IPS-18a (cell line): ENCODE measurements at regions not wholly inside any gene's neighbourhood (a gene's known extent, or its start where the extent isn't known, plus 50 kb on each side); places are given as distances from the start of the nearest gene placed in this dataset.

Source experiments
- H3K27ac ChIP-seq: one replicate; pipeline ENCODE4 v1.5.1; 2013; ENCODE audit warnings: low read length
- H3K27me3 ChIP-seq: one replicate; pipeline ENCODE4 v1.6.1; 2013; ENCODE audit warnings: mild to moderate bottlenecking, low read length; ENCODE audit not compliant: control insufficient read depth, insufficient read depth
- H3K36me3 ChIP-seq: one replicate; pipeline ENCODE4 v1.6.1; 2013; ENCODE audit warnings: low read depth, low read length; ENCODE audit not compliant: control insufficient read depth
- H3K4me1 ChIP-seq: one replicate; pipeline ENCODE4 v1.6.1; 2013; ENCODE audit warnings: low read depth, low read length; ENCODE audit not compliant: control insufficient read depth
- H3K4me3 ChIP-seq: one replicate; pipeline ENCODE4 v1.5.1; 2013; ENCODE audit warnings: low read length
- H3K9ac ChIP-seq: one replicate; pipeline ENCODE4 v1.6.1; 2013; ENCODE audit warnings: mild to moderate bottlenecking, low read length, moderate library complexity
- H3K9me3 ChIP-seq: one replicate; pipeline ENCODE4 v1.6.1; 2013; ENCODE audit warnings: low read depth, low read length; ENCODE audit not compliant: control insufficient read depth

DNA sequence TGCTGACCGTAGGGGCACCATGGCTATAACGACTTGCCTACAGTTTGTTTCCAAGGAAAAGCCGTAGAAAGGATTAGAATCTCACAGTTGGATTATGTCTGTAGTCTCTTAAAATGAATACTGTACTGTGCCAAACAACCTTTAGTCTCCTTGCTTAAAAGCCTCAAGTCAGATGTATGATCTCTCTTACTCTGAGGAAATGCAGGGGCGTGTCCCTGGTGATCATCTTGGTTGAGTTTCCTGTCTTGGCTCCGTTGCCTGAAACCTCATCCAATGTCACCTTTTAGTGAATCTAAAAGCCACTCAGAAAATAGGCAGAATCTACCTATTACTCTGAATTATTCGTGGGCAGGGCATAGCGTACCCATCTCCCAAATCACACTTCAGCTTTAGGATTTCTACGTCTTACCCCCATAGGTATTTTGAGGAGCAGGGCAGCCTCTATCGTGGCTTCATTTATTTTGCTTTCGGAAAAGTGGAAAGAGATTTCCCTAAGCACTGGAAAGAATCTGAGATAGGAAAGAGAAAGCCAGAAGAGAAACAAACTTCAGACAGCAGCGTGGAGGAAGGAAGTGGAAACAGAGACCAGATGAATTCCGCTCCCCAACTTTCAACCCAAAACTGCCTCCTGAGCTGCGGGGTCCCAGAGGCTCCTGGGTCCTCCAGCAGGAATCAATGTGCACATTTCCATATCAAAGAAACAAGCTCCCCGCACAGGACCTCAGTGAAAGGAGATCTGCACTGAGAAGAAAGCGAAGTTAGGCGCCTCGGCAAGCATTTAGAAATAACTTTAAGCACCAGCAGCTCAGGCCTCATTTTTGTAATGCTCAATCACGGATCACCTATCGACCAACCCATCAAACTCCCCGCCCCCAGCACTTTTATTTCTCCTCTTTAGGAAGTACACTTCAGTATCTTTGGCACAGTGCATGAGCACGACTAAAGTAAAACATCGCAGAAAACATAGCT is 245.8 kb downstream of the ETS1 start:
- no peak overlapping the region for H3K4me3 ChIP-seq
- no peak overlapping the region for H3K9ac ChIP-seq
- H3K27ac ChIP-seq, result no peak overlapping the region
- H3K9me3 ChIP-seq, result no peaks in the 10 kb centered on the region
- H3K4me1 ChIP-seq, result peaks cover 19% of the 10 kb centered on the region
- no peaks in the 10 kb centered on the region for H3K36me3 ChIP-seq
- no peaks in the 10 kb centered on the region for H3K27me3 ChIP-seq

DNA sequence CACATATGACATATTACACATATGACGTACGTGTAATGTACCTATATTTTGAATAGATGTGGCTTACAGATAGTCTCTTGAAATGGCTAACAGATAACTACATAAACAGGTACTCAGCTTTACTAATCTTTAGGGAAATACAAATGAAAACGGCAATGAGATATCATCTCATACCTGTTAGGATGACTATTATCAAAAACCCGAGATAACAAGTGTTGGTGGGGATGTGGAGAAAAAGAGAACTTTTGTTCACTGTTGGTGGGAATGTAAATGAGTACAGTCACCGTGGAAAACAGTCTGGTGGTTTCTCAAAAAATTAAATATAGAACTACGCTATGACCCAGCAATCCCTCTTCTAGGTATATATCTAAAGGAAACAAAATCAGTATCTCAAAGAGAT is 247.6 kb downstream of the ETS1 start:
- H3K4me3 ChIP-seq, result no peak overlapping the region

DNA sequence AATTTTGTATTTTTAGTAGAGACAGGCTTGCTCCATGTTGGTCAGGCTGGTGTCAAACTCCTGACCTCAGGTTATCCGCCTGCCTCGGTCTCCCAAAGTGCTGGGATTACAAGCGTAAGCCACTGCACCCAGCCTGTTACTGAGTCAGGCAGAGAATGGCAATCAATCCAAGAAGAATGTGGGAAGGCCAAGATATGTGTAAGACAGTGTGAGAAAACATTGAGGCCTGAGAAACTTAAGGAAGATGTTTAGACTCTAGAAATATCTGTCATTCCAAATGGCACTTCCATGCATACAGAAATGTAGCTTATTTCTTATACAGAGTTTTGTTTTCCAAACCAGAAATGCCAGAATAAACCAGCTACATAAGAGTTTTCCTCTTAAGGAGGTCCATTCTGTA is 248.5 kb downstream of the ETS1 start:
- no peaks in the 10 kb centered on the region for H3K27me3 ChIP-seq
- H3K9ac ChIP-seq, result no peak overlapping the region
- peaks cover 23% of the 10 kb centered on the region for H3K4me1 ChIP-seq
- H3K27ac ChIP-seq, result no peak overlapping the region
- no peak overlapping the region for H3K4me3 ChIP-seq
- no peaks in the 10 kb centered on the region for H3K36me3 ChIP-seq
- H3K9me3 ChIP-seq, result no peaks in the 10 kb centered on the region

More for the DNA sequence above, 247.6 kb downstream of the ETS1 start:
- Histone ChIP-seq H3K36me3 (no peaks in the 10 kb centered on the region), H3K9ac (no peak overlapping the region), H3K9me3 (no peaks in the 10 kb centered on the region), H3K27ac (no peak overlapping the region), H3K4me1 (peaks cover 23% of the 10 kb centered on the region), H3K27me3 (no peaks in the 10 kb centered on the region)

DNA sequence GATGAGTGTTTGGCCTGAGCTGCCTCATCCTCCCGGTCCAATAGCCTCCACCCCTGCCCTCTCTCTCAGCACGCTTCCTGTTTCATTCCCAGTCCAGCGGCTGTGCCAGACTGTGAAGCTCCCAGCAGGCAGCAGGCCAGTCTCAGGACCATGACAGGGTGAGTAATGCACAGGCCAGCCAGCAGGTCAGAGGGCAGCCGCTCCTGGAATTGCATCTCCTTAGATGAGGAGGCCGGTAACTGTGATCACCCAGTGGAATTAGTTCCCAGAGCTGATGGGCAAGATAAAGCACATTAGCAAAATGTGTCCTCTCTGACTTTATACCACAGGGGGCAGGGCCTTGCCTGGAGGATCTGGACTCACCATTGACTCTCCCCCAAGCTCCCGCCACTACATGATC is 251.2 kb downstream of the ETS1 start:
- Histone ChIP-seq H3K4me1 (peaks cover 5% of the 10 kb centered on the region), H3K27me3 (no peaks in the 10 kb centered on the region), H3K9me3 (no peaks in the 10 kb centered on the region), H3K27ac (no peak overlapping the region), H3K36me3 (no peaks in the 10 kb centered on the region), H3K9ac (no peak overlapping the region), H3K4me3 (no peak overlapping the region)

DNA sequence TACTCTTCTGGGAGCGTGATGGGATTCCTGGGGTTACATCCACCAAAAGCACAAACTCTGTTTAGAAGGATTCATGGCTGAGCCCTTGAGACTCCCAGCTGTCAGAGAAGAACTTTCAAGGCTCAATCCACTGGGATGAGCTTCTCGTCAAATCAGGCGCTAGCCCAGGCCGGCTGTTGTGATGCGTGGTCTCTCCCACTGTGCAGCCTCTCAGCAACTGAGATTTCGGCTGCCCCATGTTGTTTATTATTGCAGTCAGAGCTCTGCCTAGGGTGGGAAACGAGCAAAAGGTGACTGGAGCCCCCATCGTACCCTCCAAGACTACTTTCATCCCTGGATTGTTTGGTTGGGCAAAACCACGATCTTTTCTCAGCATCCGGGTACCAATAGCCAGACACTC is 251.6 kb downstream of the ETS1 start:
- Histone ChIP-seq H3K9me3 (no peaks in the 10 kb centered on the region), H3K9ac (no peak overlapping the region), H3K36me3 (no peaks in the 10 kb centered on the region), H3K4me1 (peaks cover 4% of the 10 kb centered on the region), H3K27me3 (no peaks in the 10 kb centered on the region), H3K4me3 (no peak overlapping the region), H3K27ac (no peak overlapping the region)

DNA sequence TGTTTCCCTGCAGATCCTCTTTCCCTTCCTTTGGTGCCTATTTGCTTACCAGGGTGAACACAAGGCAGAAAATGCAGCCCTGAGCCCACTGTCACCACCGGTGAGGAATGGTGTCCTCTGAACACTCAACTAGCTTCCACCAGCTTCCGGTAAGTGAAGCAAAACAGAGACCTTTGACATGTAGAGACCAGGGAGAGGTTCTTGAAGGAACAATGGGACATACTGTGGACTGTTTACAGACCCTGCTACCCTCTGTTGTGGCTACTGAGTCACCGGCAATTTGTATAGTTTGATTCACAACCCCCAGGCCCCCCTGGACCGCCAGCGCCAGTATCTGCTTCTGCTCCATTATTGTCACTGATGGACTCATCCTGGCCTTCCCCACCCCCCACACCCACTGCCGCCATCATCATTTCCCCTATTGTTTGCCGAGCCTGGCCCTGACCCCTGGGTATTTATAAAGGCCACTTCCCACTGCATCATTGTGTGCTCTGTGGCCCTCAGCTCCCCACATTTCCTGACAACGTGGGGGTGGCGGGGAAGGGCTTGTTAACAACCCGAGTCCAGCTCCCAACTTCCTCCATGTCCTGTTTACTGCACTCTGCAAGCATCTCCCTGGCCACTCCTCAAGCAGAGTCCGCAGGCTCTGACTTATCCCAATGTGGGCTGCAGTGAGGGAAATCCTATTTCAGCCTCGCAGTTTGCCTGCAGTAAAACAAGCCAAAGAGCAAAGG is 252.9 kb downstream of the ETS1 start:
- no peak overlapping the region for H3K27ac ChIP-seq
- no peaks in the 10 kb centered on the region for H3K27me3 ChIP-seq
- H3K4me3 ChIP-seq, result no peak overlapping the region
- no peak overlapping the region for H3K9ac ChIP-seq
- no peaks in the 10 kb centered on the region for H3K36me3 ChIP-seq
- H3K4me1 ChIP-seq, result peaks cover 4% of the 10 kb centered on the region
- H3K9me3 ChIP-seq, result no peaks in the 10 kb centered on the region

DNA sequence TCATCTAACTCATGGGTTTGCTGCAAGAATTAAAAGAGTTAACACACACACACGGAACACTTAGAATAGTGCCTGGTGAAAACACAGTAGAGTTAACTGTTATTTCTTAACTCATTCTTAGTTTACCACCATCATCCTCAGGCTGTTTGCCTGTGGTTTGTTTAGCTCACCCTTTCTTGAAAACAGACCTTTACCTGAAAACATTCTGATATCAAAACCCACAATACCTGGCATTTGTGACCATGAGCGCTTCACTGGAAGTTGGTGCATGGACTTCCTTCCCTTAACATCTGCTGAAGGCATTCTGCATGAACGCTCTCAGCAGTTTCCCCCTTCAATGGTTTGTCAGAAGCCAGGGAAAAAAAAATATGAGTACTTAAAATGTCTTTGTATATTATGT is 256.0 kb downstream of the ETS1 start:
- Histone ChIP-seq H3K36me3 (no peaks in the 10 kb centered on the region), H3K9ac (no peak overlapping the region), H3K4me1 (peaks cover 4% of the 10 kb centered on the region), H3K4me3 (no peak overlapping the region), H3K27ac (no peak overlapping the region), H3K27me3 (no peaks in the 10 kb centered on the region), H3K9me3 (no peaks in the 10 kb centered on the region)

DNA sequence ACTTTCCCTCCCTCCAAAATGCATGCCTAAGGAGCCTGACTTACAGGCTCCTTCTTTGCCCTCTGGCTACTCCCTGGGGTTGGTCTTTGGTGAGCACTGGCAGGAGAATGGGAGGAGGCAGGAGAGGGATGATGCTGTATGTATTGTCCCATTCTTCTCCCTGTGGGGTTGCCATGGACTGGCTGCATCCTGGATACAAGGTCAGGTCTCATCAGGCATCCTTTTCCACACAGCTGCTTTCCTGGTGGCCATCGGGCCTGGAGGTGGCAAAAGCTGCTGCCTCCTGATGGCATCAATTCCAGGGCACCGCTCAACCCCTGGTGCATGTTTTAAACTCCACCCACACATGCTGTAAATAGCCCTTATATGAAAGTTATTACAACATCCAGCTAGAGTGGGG is 257.2 kb downstream of the ETS1 start:
- Histone ChIP-seq H3K9me3 (no peaks in the 10 kb centered on the region), H3K27ac (no peak overlapping the region), H3K27me3 (no peaks in the 10 kb centered on the region), H3K9ac (no peak overlapping the region), H3K4me1 (no peaks in the 10 kb centered on the region), H3K36me3 (no peaks in the 10 kb centered on the region), H3K4me3 (no peak overlapping the region)

DNA sequence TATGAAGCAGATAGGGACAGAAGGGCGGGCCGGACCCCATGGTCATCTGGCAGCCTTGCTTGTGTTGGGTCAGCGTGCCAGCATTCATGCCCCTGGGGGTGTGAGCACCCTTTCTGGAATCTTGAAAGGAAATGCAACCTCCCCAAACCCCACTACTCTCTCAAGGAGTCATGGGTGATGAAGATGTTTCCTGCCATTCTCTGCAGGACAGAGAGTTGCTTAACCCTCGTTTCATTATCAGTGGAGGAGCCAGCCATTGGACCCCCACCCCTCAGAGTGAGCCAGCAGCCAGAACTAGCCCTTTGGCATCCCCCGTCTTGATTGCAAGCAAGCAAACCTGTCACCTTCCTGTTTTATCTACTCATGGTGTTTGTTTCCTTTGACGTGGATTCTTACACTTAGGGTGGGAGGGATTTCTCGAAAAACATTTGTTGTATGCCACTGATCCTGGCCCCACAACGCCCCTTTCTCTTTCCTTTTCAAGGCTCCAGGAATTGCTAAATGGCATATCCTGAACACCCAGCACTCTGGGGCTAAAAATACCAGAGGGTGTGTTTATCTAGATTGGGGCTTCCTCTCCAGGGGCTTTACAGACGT is 258.3 kb downstream of the ETS1 start:
- no peaks in the 10 kb centered on the region for H3K36me3 ChIP-seq
- H3K4me3 ChIP-seq, result no peak overlapping the region
- H3K9ac ChIP-seq, result no peak overlapping the region
- H3K27me3 ChIP-seq, result no peaks in the 10 kb centered on the region
- no peaks in the 10 kb centered on the region for H3K4me1 ChIP-seq
- no peaks in the 10 kb centered on the region for H3K9me3 ChIP-seq
- H3K27ac ChIP-seq, result no peak overlapping the region

DNA sequence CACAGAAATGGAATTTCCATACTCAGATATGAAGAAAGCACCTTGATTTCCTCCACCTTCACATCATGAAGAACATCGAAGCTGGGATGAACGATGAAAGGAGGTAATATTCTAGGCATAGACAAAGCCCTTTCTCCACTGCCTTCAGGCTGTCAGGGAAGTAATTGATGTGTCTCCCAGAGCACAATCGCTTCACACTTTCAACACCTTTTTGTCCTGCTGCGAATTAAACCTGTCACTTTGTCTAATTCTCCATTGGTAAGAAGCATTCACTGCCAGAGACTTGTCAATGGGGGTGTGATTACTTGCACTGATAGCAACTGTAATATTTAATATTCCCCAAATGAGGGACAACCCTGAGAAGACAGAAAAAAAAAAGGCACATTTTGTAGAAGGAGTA is 260.1 kb downstream of the ETS1 start:
- no peaks in the 10 kb centered on the region for H3K36me3 ChIP-seq
- H3K4me1 ChIP-seq, result no peaks in the 10 kb centered on the region
- H3K9ac ChIP-seq, result no peak overlapping the region
- no peaks in the 10 kb centered on the region for H3K27me3 ChIP-seq
- no peak overlapping the region for H3K4me3 ChIP-seq
- H3K9me3 ChIP-seq, result no peaks in the 10 kb centered on the region
- H3K27ac ChIP-seq, result no peak overlapping the region

DNA sequence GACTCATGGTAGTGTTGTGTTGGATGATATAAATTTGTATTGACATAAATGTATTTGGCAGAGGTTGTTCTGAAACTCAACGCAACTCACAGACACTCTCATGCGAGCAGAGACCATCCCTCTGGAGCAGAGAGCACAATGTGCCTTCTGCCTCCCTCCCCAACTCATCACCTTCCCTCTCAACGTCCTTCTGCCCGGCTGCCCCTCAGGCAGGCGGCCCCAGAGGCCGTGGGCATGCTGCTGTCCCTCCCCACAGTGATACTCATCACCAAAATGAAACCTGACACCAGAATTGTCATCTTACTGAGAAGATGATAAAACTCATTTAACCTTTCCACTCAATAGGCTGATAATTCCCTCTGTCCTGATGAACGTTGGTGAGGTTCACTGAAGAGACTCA is 260.6 kb downstream of the ETS1 start:
- no peak overlapping the region for H3K27ac ChIP-seq
- H3K36me3 ChIP-seq, result no peaks in the 10 kb centered on the region
- H3K9me3 ChIP-seq, result no peaks in the 10 kb centered on the region
- no peak overlapping the region for H3K4me3 ChIP-seq
- H3K4me1 ChIP-seq, result no peaks in the 10 kb centered on the region
- no peak overlapping the region for H3K9ac ChIP-seq
- no peaks in the 10 kb centered on the region for H3K27me3 ChIP-seq
